SKM-1 treated with dmso at 0.1 percent for 144 hours (cell line): ENCODE measurements at regions not wholly inside any gene's neighbourhood (a gene's known extent, or its start where the extent isn't known, plus 50 kb on each side); places are given as distances from the start of the nearest gene placed in this dataset.

ENCODE experiments used
- DNase-seq: peaks from one replicate; lab custom pipeline; 2025; ENCODE audit not compliant: unreplicated experiment; lab: John Stamatoyannopoulos, UW

DNA sequence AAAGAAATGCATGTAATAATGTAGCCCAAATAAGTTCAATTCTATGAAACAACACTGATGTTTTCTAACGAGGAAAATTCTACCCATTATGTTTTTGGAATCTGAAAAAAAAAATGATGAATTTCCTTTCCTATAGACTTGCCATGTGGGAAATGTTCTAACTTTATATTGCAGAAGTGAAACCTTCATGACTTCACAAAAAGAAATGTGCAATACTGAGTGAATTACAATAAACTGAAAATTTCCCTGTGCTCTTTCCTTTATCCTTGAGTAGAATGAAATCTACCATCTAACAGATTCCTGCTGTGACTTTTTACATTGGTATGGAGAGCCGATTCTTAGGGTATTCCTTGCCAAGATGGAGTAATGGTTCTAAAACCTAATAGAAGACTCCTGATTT lies 1622.5 kb downstream of the MAT2B start:
- peak; percentile 27 for DNase-seq

- DNase-seq = no peak
Measured at GRCh38 chr5:165130656-165131055, 1625.2 kb downstream of the MAT2B start.

- DNase-seq = no peak
Measured at GRCh38 chr5:165134155-165134554, 1628.7 kb downstream of the MAT2B start.

DNA sequence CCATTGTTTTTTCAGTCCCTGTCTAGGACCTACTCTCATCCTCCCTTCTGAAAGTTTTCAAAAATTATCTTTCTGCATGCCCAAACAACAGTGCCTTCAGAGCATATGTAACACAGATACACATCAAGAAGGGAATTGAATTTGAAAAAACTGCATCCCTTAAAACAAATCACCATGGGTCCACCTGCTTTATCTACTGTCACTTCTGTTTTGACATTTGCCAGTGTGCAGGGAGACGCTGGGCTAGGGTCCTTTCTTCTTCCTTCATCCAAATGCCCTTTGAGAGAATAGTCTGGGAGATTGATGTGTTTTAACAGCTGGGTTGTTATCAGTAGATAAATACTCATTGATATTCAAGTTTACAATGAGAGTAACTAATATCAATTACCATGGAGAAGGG lies 1630.1 kb downstream of the MAT2B start:
- no peak for DNase-seq

GRCh38 chr5:165137701-165138100 lies 1632.3 kb downstream of the MAT2B start:
- DNase-seq = no peak

DNA sequence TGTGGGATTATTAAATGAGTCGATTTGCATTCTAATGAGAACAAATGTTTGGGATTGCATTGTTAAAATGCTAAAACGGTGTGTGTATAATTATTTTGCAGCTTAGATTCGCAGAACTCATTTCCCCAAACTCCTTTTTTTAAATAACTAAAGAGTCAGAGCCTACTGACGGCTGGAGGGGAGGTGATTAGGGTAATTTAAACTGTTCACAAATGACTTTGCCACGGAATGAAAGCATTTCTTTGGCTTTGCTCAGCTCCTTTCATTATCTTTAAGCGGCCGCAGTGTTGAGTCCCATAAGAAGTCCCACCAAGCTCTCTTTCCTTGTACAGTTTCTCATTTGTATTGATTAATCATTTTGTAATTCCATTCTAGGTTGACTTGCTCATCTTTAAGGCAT lies 1632.8 kb downstream of the MAT2B start:
- no peak for DNase-seq

- no peak for DNase-seq
Measured at GRCh38 chr5:165139262-165139661, 1633.8 kb downstream of the MAT2B start.

GRCh38 chr5:165139721-165140120 lies 1634.3 kb downstream of the MAT2B start:
- DNase-seq = peak; percentile 67

DNA sequence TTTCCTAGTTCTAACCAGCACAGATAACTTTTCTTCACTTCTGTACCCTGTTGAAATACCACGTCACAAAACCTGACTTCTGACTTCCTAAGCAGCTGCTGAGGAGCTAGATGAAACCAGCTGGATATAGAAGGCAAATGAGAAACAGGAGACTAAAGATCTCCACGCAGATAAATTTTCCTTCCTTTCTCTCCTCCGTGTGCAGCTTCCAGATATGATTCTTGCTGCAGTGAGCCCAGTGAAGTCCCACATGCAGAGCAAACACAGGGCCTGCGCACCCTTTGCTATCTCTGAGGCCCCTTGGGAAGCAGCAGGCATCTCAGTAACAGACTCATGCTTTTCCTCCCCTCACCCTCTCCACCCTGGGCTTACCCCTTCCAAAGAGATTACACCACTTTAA lies 1638.3 kb downstream of the MAT2B start:
- no peak for DNase-seq

- no peak for DNase-seq
Measured at GRCh38 chr5:165149431-165149830, 1644.0 kb downstream of the MAT2B start.

- no peak for DNase-seq
Measured at GRCh38 chr5:165152058-165152457, 1646.6 kb downstream of the MAT2B start.

DNA sequence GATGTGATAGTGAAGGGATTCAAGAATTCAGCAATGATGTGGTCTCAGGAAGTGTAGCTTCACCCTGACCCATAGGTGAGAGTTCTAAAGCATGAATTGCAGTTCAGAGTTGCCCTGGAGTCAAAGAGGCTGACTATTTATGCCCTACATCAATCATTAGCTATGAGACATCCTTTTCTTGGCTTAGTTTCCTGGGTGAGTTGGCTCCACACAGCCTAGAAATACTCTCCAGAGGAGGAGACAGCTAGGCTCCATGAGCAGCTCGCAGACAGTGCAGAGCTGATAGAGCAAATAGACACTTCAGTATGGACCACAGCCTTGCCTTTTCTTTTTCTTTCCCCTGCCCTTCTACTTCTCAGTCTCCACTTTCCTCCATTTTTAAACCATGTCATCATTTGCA lies 1651.8 kb downstream of the MAT2B start:
- DNase-seq = no peak

DNA sequence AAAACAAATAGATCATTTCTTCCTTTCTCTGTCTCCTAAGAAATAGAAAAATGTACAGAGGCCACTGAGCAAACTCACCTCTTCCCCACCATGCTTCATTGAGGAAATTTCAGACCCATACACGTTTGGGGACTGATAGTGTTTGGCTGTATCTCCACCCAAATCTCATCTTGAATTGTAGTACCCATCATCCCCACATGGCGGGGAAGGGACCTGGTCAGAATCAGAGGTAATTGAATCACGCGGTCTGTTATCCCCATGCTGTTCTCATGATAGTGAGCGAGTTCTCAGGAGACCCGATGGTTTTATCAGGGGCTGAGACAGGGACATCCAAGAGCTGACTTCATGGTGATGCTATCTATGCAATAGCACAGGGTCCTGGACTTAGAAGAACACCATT lies 1655.8 kb downstream of the MAT2B start:
- DNase-seq = no peak

DNA sequence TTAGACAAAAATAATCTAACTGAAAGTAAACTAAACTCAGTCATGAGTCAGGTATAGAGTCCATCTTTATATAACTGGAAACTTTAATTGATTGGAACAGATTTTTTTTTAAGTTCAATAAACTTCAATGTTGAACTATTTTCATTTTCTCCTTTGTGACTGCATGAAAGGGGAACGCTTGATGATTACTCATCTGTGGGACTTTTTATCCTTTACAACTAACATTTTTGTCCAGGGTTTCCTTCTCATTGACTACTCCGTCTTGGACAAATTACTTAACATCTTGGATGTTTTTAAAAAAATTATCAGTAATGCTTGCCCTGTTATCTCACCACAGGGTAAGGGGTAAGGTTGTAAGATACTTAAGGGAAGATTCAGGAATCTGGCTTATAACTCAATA lies 1658.4 kb downstream of the MAT2B start:
- no peak for DNase-seq

GRCh38 chr5:165173651-165174050 lies 1668.2 kb downstream of the MAT2B start:
- no peak for DNase-seq

DNA sequence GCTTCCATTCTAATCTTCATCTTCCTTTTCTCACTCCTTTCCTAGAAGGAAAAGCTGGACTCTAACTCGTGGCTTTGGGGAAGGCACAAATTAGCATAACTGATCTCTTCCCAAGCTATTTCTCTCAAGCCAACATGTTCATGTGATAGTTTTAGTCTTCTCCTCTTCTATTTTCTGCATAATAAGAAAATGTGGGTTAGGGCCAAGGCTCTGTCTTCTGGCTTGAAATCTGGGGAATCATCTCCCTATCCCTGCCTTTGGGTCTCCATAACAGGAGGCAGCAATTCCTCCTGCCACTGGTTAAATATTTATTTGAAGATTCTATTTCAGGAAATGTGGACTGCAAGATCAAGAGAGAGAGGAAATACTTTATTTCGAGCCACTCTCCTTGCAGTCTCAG lies 1669.6 kb downstream of the MAT2B start:
- no peak for DNase-seq

DNA sequence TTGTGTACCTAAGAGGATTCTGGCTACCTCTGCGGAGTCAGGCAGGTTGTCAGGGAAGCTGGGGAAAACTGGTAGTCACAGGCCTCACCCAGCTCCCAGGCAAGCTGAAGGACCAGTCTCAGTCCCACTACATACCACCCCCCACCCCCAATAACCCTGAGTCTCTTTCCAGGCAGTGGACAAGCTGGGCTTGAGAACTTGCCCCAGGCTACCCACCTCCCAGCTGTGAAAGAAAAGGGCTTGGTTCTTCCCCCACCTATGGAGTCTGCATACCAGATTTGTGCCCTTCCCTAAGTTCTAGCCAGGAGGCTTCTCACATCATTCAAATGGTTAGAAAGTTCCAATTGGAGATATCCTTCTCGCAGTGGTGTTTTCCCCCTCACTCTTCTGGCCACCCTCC lies 1678.8 kb downstream of the MAT2B start:
- no peak for DNase-seq

DNA sequence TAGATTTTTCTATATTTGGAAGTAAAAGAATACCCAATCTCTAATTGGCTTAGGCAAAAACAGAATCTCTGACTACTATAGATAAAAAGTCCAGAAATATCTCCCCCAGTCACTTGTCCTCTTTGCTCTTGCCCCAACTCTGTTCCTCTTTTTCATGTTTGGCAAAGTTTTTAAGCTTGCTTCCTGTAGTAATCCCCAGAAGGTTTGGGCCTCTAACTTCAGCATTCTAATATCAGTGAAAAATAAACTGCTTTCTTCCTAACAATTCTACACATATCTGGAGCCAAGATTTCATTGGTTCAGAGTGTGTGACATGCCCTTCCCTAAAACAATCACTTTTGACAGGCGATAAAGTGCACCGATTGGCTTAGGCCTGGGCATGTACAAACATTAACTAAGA lies 1680.3 kb downstream of the MAT2B start:
- peak; percentile 81 for DNase-seq

DNA sequence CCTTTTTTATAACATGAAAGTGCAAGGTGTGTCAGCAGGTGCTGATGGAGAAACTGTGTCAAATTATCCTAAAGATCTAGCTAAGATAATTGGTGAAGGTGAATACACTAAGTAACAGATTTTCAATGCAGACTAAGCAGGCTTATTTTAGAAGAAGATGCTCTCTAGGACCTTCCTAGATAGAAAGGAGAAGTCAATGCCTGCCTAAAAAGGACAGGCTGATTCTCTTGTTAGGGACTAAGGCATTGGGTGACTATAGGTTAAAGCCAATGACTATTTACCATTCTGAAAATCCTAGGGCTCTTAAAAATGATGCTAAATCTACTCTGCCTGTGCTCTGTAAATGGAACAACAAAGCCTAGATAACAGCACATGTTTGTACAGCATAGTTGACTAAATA lies 1682.4 kb downstream of the MAT2B start:
- peak; percentile 41 for DNase-seq

DNA sequence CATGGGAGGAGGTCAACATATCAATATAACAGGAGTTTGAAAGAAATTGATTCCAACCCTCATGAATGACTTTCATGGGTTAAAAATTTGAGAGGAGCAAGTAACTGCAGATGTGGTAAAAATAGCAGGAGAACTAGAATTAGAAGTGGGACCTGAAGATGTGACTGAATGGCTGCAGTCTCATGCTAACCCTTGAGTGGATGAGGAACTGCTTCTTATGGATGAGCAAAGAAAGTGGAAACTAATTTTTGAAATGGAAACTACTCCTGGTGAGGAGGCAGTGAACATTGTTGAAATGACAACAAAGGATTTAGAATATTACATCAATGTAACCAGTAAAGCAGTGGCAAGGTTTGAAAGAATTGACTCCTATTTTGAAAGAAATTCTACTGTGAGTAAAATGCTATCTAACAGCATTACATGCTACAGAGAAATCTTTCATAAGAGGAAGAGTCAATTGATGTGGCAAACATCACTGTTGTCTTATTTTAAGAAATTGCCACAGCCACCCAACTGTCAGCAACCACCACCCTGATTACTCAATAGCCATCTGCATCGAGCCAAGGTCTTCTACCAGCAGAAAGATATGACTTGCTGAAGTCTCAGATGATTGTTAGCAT lies 1683.2 kb downstream of the MAT2B start:
- DNase-seq = peak; percentile 95

- no peak for DNase-seq
Measured at GRCh38 chr5:165196961-165197360, 1691.5 kb downstream of the MAT2B start.

GRCh38 chr5:165201369-165201768 lies 1696.0 kb downstream of the MAT2B start:
- no peak for DNase-seq

DNA sequence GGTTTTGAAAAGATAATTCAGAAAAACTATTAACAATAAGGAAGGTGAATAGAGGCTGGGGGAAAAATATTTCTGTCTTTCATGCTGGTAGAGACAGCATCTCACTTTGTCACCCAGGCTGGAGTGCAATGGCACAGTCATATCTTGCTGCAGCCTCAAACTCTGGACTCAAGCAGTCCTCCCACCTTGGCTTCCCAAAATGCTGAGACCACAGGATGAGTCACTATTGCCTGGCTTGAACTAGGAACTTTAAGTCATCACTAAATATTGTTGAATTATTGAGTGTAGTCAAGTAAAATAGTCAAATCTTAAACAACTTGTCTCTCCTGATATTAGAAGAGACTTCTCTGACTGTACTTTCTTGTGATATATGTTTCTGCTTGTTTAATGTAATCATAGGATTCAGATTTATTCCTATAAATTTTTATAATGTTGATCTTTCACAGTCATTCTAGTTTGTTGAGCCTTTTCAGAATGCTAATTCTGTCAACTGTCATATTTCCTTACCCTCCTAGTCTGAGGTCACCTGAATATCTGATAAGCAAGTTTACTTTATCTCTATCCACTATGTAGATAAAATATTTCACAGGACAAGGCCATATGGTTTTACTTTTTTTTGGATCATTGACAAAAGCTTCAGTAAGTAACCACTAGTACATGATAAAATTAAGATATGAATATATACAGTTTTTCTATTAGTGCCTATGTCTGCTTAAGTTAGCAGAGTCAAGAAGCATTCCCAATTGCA lies 1696.5 kb downstream of the MAT2B start:
- no peak for DNase-seq
